HCT116 (cell line): ENCODE measurements at regions not wholly inside any gene's neighbourhood (a gene's known extent, or its start where the extent isn't known, plus 50 kb on each side); places are given as distances from the start of the nearest gene placed in this dataset.

ENCODE experiments used
- ATAC-seq: fragments of 200-7000 bp; cut with Tn5 transposase; 2 replicates; pipeline ENCODE4 v1.9.1; 2020; ENCODE audit warnings: mild to moderate bottlenecking, moderate library complexity
- BruUV-seq: library from RNA; stranded (reverse); fragments of 400-500 nt; replicated peaks from 2 replicates; lab custom pipeline; 2021; lab: Mats Ljungman, UMichigan
- CTCF ChIA-PET: fragments of 300-600 bp; sonication (Branson Sonifier 250); formaldehyde crosslinking; loops from one replicate; lab custom pipeline; 2021; ENCODE audit warnings: antibody characterized with exemption; lab: Charles Lee
- POLR2A ChIA-PET: fragments of 300-600, 350-600 bp; sonication (Branson Sonifier 250); formaldehyde crosslinking; loops from one replicate; lab custom pipeline; 2021; ENCODE audit warnings: antibody characterized with exemption; lab: Charles Lee
- RAD21 ChIA-PET, 2 experiments: fragments of 300-600 bp; sonication (Branson Sonifier 250); formaldehyde crosslinking; loops; one replicate each; lab custom pipeline; 2023; ENCODE audit warnings: low total read pairs in 2 of 2; ENCODE audit not compliant: uncharacterized antibody in 2 of 2, unreplicated experiment in 2 of 2, low non-redundant PET in 1 of 2; lab: Charles Lee
- DNase-seq: peaks from one replicate; pipeline ENCODE4 v3.0.0-alpha.2; 2010; ENCODE audit warnings: low read depth, low spot score
- H2AFZ ChIP-seq: fragments of 200-600 bp; shearing (Covaris generic), sonication (generic); 2 replicates; pipeline ENCODE4 v1.6.1; 2017; ENCODE audit warnings: low read depth, mixed run types, mixed read lengths, antibody characterized with exemption, low read length; ENCODE audit not compliant: poor library complexity, severe bottlenecking
- H3K27ac ChIP-seq: 2 replicates; pipeline ENCODE4 v1.5.1; 2012; ENCODE audit warnings: low read depth, low read length
- H3K27me3 ChIP-seq: fragments of 200-600 bp; sonication (generic); 2 replicates; pipeline ENCODE4 v1.6.1; 2016; ENCODE audit warnings: mixed run types, low read length, mixed read lengths; ENCODE audit not compliant: insufficient read depth
- H3K36me3 ChIP-seq, 2 experiments: fragments of 200-500 bp in 1 of 2; fragments of 200-600 bp in 1 of 2; sonication (Bioruptor generic) in 1 of 2; sonication (generic) in 1 of 2; 2 replicates each; pipeline versions ENCODE4 v1.5.1 to v1.6.1; 2014 to 2016; ENCODE audit warnings: low read length in 2 of 2, inconsistent platforms in 1 of 2, mixed read lengths in 1 of 2, mixed run types in 1 of 2; ENCODE audit not compliant: insufficient read depth in 2 of 2, control insufficient read depth in 1 of 2
- H3K4me1 ChIP-seq, 2 experiments: fragments of 200-600 bp in 1 of 2; sonication (generic) in 1 of 2; 2 replicates each; pipeline versions ENCODE4 v1.5.1 to v1.6.1; 2012 to 2017; ENCODE audit warnings: low read length in 2 of 2, inconsistent platforms in 1 of 2, mild to moderate bottlenecking in 1 of 2, mixed read lengths in 1 of 2, mixed run types in 1 of 2, moderate library complexity in 1 of 2; ENCODE audit not compliant: insufficient read depth in 2 of 2, control insufficient read depth in 1 of 2
- H3K4me2 ChIP-seq: fragments of 200-600 bp; sonication (generic); 2 replicates; pipeline ENCODE4 v1.6.1; 2017; ENCODE audit warnings: mixed run types, low read length, mixed read lengths
- H3K4me3 ChIP-seq, 2 experiments: fragments of 200-600 bp in 1 of 2; sonication (generic) in 1 of 2; replicated peaks in 1 of 2; 2 replicates each; pipeline ENCODE4 v1.5.1; 2011 to 2016; ENCODE audit warnings: low read length in 2 of 2, control low read depth in 1 of 2, low read depth in 1 of 2, mild to moderate bottlenecking in 1 of 2, mixed read lengths in 1 of 2, mixed run types in 1 of 2
- H3K79me2 ChIP-seq: fragments of 200-600 bp; sonication (generic); 2 replicates; pipeline ENCODE4 v1.6.1; 2017; ENCODE audit warnings: mild to moderate bottlenecking, mixed run types, low read length, moderate library complexity, mixed read lengths; ENCODE audit not compliant: insufficient read depth
- H3K9ac ChIP-seq: fragments of 200-600 bp; sonication (generic); 2 replicates; pipeline ENCODE4 v1.6.1; 2016; ENCODE audit warnings: low read length, mixed read lengths
- H3K9me2 ChIP-seq: fragments of 200-600 bp; sonication (generic), shearing (Covaris generic); 2 replicates; pipeline ENCODE4 v1.6.1; 2017; ENCODE audit warnings: mixed run types, mild to moderate bottlenecking, moderate library complexity; ENCODE audit not compliant: insufficient read depth
- H3K9me3 ChIP-seq, 2 experiments: fragments of 200-500 bp in 1 of 2; fragments of 200-600 bp in 1 of 2; sonication (Bioruptor generic) in 1 of 2; sonication (generic) in 1 of 2; 2 replicates each; pipeline ENCODE4 v1.6.1; 2014 to 2017; ENCODE audit warnings: low read length in 2 of 2, mixed read lengths in 2 of 2, inconsistent platforms in 1 of 2, low read depth in 1 of 2, mild to moderate bottlenecking in 1 of 2, mixed run types in 1 of 2, moderate library complexity in 1 of 2; ENCODE audit not compliant: control insufficient read depth in 1 of 2, insufficient read depth in 1 of 2
- H4K20me1 ChIP-seq: fragments of 200-600 bp; sonication (generic), shearing (Covaris generic); 2 replicates; pipeline ENCODE4 v1.6.1; 2017; ENCODE audit warnings: mixed run types, mild to moderate bottlenecking, moderate library complexity; ENCODE audit not compliant: insufficient read depth
- ATF3 ChIP-seq: IDR thresholded peaks from 2 replicates; pipeline ENCODE4 v1.6.1; 2012
- EGR1 ChIP-seq: IDR thresholded peaks from 2 replicates; pipeline ENCODE4 v1.6.1; 2012; ENCODE audit warnings: low read depth
- EZH2phosphoT487 ChIP-seq: fragments of 200-600 bp; IDR thresholded peaks from 2 replicates; pipeline ENCODE4 v1.6.1; 2018; ENCODE audit warnings: antibody characterized with exemption, borderline replicate concordance
- JUND ChIP-seq: IDR thresholded peaks from 2 replicates; pipeline ENCODE4 v1.6.1; 2012
- SIN3A ChIP-seq: IDR thresholded peaks from 2 replicates; pipeline ENCODE4 v1.6.1; 2012; ENCODE audit warnings: low read depth
- YY1 ChIP-seq: IDR thresholded peaks from 2 replicates; pipeline ENCODE4 v1.6.1; 2011; ENCODE audit warnings: low read length, low read depth, moderate library complexity, mild to moderate bottlenecking; ENCODE audit not compliant: insufficient replicate concordance; ENCODE audit errors: extremely low read depth
- ZFX ChIP-seq: fragments of 450-650 bp; IDR thresholded peaks from 2 replicates; pipeline ENCODE4 v1.6.1; 2017
- ZNF274 ChIP-seq: fragments of 200-500 bp; sonication (Bioruptor generic); IDR thresholded peaks from 2 replicates; pipeline ENCODE4 v1.6.1; 2014; ENCODE audit warnings: mild to moderate bottlenecking, low read depth, low read length, inconsistent platforms
- intact Hi-C: fragments of 100-400 bp; cut with micrococcal nuclease; formaldehyde crosslinking; loops from 2 replicates; pipeline ENCODE4 v1.10.0; 2022

DNA sequence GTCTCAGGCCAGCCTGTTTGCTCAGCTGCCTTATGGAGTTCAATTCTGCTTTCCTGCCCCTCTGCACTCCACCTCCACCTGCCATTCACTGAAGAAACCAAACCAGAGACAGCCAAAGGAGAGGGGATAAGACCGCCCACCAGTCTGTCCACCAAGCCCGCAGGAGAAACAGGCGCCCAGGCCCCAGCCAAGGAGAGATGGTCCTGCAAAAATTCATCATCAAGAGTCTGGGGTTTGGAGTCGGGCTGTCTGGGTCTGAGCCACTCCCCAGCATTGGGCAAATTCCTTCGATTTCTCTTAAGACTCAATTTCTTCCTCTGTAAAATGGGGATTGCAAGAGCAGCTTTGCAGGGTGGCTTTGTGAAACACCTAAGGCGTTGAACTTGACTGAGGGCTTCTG is 121.4 kb upstream of the RUNX3 start:
- Histone ChIP-seq H3K9me3 (no peaks in the 10 kb centered on the region), H3K4me1 (no peaks in the 10 kb centered on the region), H3K27me3 (0 out of 2 replicates have a peak, but pooled peaks cover 4% of the 10 kb centered on the region), H3K4me3 (no peak overlapping the region), H2AFZ (no peak overlapping the region), H3K4me2 (no peak overlapping the region), H3K9me2 (no peaks in the 10 kb centered on the region), H3K27ac (no peak overlapping the region), H3K79me2 (no peaks in the 10 kb centered on the region), H4K20me1 (no peaks in the 10 kb centered on the region), H3K9ac (no peak overlapping the region), H3K36me3 (no peaks in the 10 kb centered on the region)
- ATAC-seq (no peak), DNase-seq (no peak)
- ChIA-PET CTCF (no interaction called here), POLR2A (no interaction called here), RAD21 (no interaction called here)
- intact Hi-C loops, result no loop called here
- TF ChIP-seq ATF3, result no peak
- no peak for TF ChIP-seq YY1
- no peak for TF ChIP-seq ZFX
- no peak for TF ChIP-seq ZNF274
- no peak for TF ChIP-seq EGR1
- TF ChIP-seq JUND, result no peak
- TF ChIP-seq SIN3A, result no peak
- no TSS peak for BruUV-seq

DNA sequence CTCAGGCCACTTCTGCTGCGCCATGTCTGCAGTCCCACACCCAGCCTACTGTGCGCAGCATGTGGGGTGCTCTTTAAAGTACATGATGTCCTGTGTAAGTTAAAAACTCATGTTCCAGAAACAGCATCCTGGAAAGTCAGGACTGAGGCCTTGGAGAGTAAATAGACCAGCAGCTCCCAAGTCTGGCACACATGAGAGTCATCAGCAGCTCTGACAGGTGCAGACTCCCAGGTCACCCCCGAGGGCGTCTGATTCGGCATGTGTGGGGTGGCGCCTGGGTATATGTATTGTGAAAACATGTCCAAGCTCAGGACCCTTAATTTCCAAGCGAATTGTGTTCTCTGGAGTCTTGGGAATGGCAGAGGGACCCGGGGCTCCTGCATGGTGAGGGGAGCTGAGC is 120.1 kb upstream of the RUNX3 start:
- H2AFZ ChIP-seq, result no peak overlapping the region
- no peaks in the 10 kb centered on the region for H4K20me1 ChIP-seq
- no peak for TF ChIP-seq EZH2phosphoT487
- CTCF ChIA-PET, result interaction anchor here (1.2 kb wide), 1 partner anchor 13 kb away, joined by 3 read pairs; no protein-coding TSS in a partner anchor
- POLR2A ChIA-PET, result no interaction called here
- no peaks in the 10 kb centered on the region for H3K79me2 ChIP-seq
- H3K36me3 ChIP-seq, result no peaks in the 10 kb centered on the region
- 0 out of 2 replicates have a peak, but pooled peaks cover 4% of the 10 kb centered on the region for H3K27me3 ChIP-seq
- no peak overlapping the region for H3K4me3 ChIP-seq
- no peak overlapping the region for H3K9ac ChIP-seq
- BruUV-seq, result no TSS peak
- H3K4me1 ChIP-seq, result no peaks in the 10 kb centered on the region
- no peak for ATAC-seq
- intact Hi-C loops, result no loop called here
- no peaks in the 10 kb centered on the region for H3K9me2 ChIP-seq
- H3K9me3 ChIP-seq, result no peaks in the 10 kb centered on the region
- DNase-seq, result no peak
- H3K27ac ChIP-seq, result no peak overlapping the region
- no peak overlapping the region for H3K4me2 ChIP-seq
- RAD21 ChIA-PET, result no interaction called here
